HepG2 (cell line): ENCODE measurements at regions not wholly inside any gene's neighbourhood (a gene's known extent, or its start where the extent isn't known, plus 50 kb on each side); places are given as distances from the start of the nearest gene placed in this dataset.
A peak's percentile ranks its signal among the peaks of the same experiment; 100 is the strongest.

Experiments used
- FIP1L1 ChIP-seq: fragments of 200-400 bp; formaldehyde crosslinking; IDR thresholded peaks from 2 replicates; pipeline ENCODE4 v1.6.1; 2018; ENCODE audit warnings: low read depth, mild to moderate bottlenecking, low read length, moderate library complexity, borderline replicate concordance; ENCODE audit not compliant: insufficient read depth
- HOXA7 ChIP-seq: sonication (generic); formaldehyde crosslinking; IDR thresholded peaks from 2 replicates; pipeline ENCODE4 v1.8.1; 2022; ENCODE audit warnings: mild to moderate bottlenecking, missing genetic modification reagents, moderate library complexity
- MAZ ChIP-seq, 2 experiments: sonication (generic) in 1 of 2; formaldehyde crosslinking in 1 of 2; IDR thresholded peaks; 2 replicates each; pipeline versions ENCODE4 v1.5.0 to v1.6.1; 2012 to 2020; ENCODE audit warnings: low read depth in 2 of 2, mild to moderate bottlenecking in 2 of 2, borderline replicate concordance in 1 of 2, improper control_type of control experiment in 1 of 2, low read length in 1 of 2, missing genetic modification reagents in 1 of 2, moderate library complexity in 1 of 2
- MTA3 ChIP-seq: sonication (generic); formaldehyde crosslinking; IDR thresholded peaks from 2 replicates; pipeline ENCODE4 v1.4.0; 2020; ENCODE audit warnings: missing genetic modification reagents
- NCOA2 ChIP-seq: sonication (generic); formaldehyde crosslinking; IDR thresholded peaks from 2 replicates; pipeline ENCODE4 v1.8.0; 2022; ENCODE audit warnings: inconsistent platforms
- TBX3 ChIP-seq: fragments of 450-650 bp; IDR thresholded peaks from 2 replicates; pipeline ENCODE4 v1.6.1; 2017; ENCODE audit warnings: antibody characterized with exemption, mild to moderate bottlenecking, inconsistent platforms, borderline replicate concordance
- THYN1 ChIP-seq: sonication (generic); formaldehyde crosslinking; IDR thresholded peaks from 2 replicates; pipeline ENCODE4 v1.8.1; 2023; ENCODE audit warnings: low read depth, mild to moderate bottlenecking, moderate library complexity, missing genetic modification reagents, borderline replicate concordance
- ZNF329 ChIP-seq: sonication (generic); formaldehyde crosslinking; IDR thresholded peaks from 2 replicates; pipeline ENCODE4 v1.9.0; 2021; ENCODE audit warnings: low read depth, mild to moderate bottlenecking, missing genetic modification reagents
- ZNF34 ChIP-seq: sonication (generic); formaldehyde crosslinking; IDR thresholded peaks from 2 replicates; pipeline ENCODE4 v1.4.0; 2020; ENCODE audit warnings: mild to moderate bottlenecking, missing genetic modification reagents, borderline replicate concordance
- ZNF547 ChIP-seq: sonication (generic); formaldehyde crosslinking; IDR thresholded peaks from 2 replicates; pipeline ENCODE4 v1.5.1; 2020; ENCODE audit warnings: mild to moderate bottlenecking, missing genetic modification reagents
- ZNF563 ChIP-seq: sonication (generic); formaldehyde crosslinking; IDR thresholded peaks from 2 replicates; pipeline ENCODE4 v1.8.0; 2022; ENCODE audit warnings: mild to moderate bottlenecking, moderate library complexity, missing genetic modification reagents
- ZNF644 ChIP-seq: IDR thresholded peaks from 2 replicates; pipeline ENCODE4 v1.6.1; 2016; ENCODE audit warnings: low read depth
- ZNF737 ChIP-seq: sonication (generic); formaldehyde crosslinking; IDR thresholded peaks from 2 replicates; pipeline ENCODE4 v1.5.0; 2020; ENCODE audit warnings: missing genetic modification reagents, mild to moderate bottlenecking, borderline replicate concordance
- TF ChIP-seq, protein P1 (sequence below), 2 experiments: sonication (generic) in 1 of 2; formaldehyde crosslinking in 1 of 2; IDR thresholded peaks; 2 replicates each; pipeline versions ENCODE4 v1.5.1 to v1.6.1; 2011 to 2020; ENCODE audit warnings: borderline replicate concordance in 1 of 2, low read depth in 1 of 2, low read length in 1 of 2, mild to moderate bottlenecking in 1 of 2, missing genetic modification reagents in 1 of 2, moderate library complexity in 1 of 2
- TF ChIP-seq, protein P2 (sequence below): sonication (generic); formaldehyde crosslinking; IDR thresholded peaks from 2 replicates; pipeline ENCODE4 v1.5.0; 2020; ENCODE audit warnings: missing genetic modification reagents
- TF ChIP-seq, protein P3 (sequence below): sonication (generic); formaldehyde crosslinking; IDR thresholded peaks from 2 replicates; pipeline ENCODE4 v1.8.1; 2023; ENCODE audit warnings: mild to moderate bottlenecking, missing genetic modification reagents, borderline replicate concordance
- TF ChIP-seq, protein P4 (sequence below), 2 experiments: sonication (generic) in 1 of 2; formaldehyde crosslinking in 1 of 2; IDR thresholded peaks; 2 replicates each; pipeline versions ENCODE4 v1.4.0 to v1.6.1; 2016 to 2020; ENCODE audit warnings: borderline replicate concordance in 1 of 2, low read depth in 1 of 2, mild to moderate bottlenecking in 1 of 2, missing genetic modification reagents in 1 of 2
- TF ChIP-seq, protein P5 (sequence below): sonication (generic); formaldehyde crosslinking; IDR thresholded peaks from 2 replicates; pipeline ENCODE4 v1.8.1; 2023; ENCODE audit warnings: mild to moderate bottlenecking, moderate library complexity, missing genetic modification reagents

DNA sequence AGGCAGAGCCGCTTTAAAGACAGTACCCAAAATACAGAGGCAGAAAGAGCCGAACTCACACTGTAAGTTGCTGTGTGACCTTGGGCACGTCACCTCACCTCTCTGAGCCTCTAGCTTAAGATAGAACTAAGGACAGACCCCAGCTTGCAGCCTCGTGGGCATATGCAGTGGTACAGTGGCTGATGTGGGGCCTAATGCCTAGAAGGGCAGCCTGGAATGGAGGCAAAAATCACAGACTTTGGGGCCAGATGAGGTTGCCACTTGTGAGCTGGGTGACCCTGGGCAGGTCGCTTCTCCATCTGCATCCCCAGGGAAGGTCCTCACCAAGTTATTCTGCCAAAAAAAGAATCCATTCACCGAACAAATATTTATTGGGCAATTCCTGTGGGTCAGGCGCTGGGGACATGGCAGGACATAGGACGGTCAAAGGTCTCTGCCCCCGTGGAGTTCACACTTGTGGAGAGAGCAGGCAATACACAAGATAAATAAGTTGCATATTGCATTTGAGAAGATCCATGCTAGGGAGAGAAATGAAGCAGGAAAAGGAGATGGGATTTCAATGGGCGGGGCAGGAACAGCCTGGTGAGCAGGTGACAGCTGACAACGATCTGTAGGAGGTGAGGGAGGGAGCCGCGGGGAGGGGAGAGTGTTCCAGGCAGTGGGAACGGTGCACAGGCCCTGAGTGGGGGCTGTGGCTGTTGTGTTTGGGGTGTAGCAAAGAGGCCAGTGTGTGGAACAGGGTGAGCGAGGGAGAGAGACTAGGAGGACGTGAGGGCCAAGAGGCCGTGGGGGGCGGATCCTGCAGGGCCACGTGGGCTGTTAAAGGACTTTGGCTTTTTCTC, 115.2 kb downstream of the CEBPB start (continued):
- TF ChIP-seq, protein P1, sequence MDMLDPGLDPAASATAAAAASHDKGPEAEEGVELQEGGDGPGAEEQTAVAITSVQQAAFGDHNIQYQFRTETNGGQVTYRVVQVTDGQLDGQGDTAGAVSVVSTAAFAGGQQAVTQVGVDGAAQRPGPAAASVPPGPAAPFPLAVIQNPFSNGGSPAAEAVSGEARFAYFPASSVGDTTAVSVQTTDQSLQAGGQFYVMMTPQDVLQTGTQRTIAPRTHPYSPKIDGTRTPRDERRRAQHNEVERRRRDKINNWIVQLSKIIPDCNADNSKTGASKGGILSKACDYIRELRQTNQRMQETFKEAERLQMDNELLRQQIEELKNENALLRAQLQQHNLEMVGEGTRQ (IDR thresholded peaks at IDR 0.05; ENCODE audit: low read depth, low read length) = peak; percentile 92
- TF ChIP-seq, protein P1 (CRISPR knock-in tag; IDR thresholded peaks at IDR 0.05; ENCODE audit: borderline replicate concordance) = peak; percentile 93
- TF ChIP-seq MTA3 (CRISPR knock-in tag) (no peak), HOXA7 (CRISPR knock-in tag) (no peak), ZNF34 (CRISPR knock-in tag) (peak; percentile 96), ZNF563 (peak; percentile 32; the same call in 1 of the 2 replicates), MAZ (IDR thresholded peaks at IDR 0.05; ENCODE audit: borderline replicate concordance, low read depth, low read length) (0 out of 2 replicates have a peak, but pooled peaks have one; percentile 19), MAZ (CRISPR knock-in tag; IDR thresholded peaks at IDR 0.05; ENCODE audit: low read depth) (peak; percentile 93), ZNF737 (peak; percentile 76; the same call in 1 of the 2 replicates), ZNF547 (CRISPR knock-in tag) (peak; percentile 20; the same call in 1 of the 2 replicates), ZNF644 (CRISPR knock-in tag) (peak; percentile 85), NCOA2 (CRISPR knock-in tag) (peak; percentile 96), FIP1L1 (0 out of 2 replicates have a peak, but pooled peaks have one; percentile 14), ZNF329 (CRISPR knock-in tag) (peak; percentile 79), THYN1 (CRISPR knock-in tag) (peak; percentile 89; the same call in 1 of the 2 replicates), TBX3 (peak; percentile 96)
- TF ChIP-seq, protein P2, sequence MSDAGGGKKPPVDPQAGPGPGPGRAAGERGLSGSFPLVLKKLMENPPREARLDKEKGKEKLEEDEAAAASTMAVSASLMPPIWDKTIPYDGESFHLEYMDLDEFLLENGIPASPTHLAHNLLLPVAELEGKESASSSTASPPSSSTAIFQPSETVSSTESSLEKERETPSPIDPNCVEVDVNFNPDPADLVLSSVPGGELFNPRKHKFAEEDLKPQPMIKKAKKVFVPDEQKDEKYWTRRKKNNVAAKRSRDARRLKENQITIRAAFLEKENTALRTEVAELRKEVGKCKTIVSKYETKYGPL = peak; percentile 18
- TF ChIP-seq, protein P3, sequence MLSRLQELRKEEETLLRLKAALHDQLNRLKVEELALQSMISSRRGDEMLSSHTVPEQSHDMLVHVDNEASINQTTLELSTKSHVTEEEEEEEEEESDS (CRISPR knock-in tag) = peak; percentile 20; the same call in 1 of the 2 replicates
- TF ChIP-seq, protein P4, sequence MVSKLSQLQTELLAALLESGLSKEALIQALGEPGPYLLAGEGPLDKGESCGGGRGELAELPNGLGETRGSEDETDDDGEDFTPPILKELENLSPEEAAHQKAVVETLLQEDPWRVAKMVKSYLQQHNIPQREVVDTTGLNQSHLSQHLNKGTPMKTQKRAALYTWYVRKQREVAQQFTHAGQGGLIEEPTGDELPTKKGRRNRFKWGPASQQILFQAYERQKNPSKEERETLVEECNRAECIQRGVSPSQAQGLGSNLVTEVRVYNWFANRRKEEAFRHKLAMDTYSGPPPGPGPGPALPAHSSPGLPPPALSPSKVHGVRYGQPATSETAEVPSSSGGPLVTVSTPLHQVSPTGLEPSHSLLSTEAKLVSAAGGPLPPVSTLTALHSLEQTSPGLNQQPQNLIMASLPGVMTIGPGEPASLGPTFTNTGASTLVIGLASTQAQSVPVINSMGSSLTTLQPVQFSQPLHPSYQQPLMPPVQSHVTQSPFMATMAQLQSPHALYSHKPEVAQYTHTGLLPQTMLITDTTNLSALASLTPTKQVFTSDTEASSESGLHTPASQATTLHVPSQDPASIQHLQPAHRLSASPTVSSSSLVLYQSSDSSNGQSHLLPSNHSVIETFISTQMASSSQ (IDR thresholded peaks at IDR 0.05; ENCODE audit: low read depth) = peak; percentile 68
- TF ChIP-seq, protein P4 (CRISPR knock-in tag; IDR thresholded peaks at IDR 0.05; ENCODE audit: borderline replicate concordance) = peak; percentile 79
- TF ChIP-seq, protein P5, sequence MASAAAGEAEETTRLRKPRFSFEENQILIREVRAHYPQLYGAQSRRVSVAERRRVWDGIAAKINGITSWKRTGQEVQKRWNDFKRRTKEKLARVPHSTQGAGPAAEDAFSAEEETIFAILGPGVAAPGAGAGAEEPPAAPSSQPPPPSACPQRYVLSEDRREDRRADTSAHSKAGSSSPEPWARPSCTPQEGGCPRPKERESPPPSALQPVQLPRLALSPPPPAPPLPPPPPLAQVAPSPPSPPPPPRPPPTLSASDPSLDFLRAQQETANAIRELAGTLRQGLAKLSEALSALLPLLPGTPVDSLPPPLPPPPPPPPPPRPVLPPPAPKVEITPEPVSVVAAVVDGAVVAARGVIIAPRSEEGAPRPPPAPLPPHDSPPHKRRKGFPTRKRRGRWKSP (CRISPR knock-in tag) = peak; percentile 94
